Prostate gland (tissue), 2 donors: ENCODE measurements at regions not wholly inside any gene's neighbourhood (a gene's known extent, or its start where the extent isn't known, plus 50 kb on each side); places are given as distances from the start of the nearest gene placed in this dataset.

ENCODE experiments used
- POLR2A ChIP-seq: fragments of 450-650 bp; IDR thresholded peaks from one replicate; pipeline ENCODE4 v1.6.1; 2016; ENCODE audit warnings: antibody characterized with exemption, mild to moderate bottlenecking
- TF ChIP-seq, protein P1 (sequence below), 4 experiments: fragments of 200-600 bp in 2 of 4; fragments of 450-650 bp in 2 of 4; sonication (generic) in 2 of 4; IDR thresholded peaks; 1 replicate in 3 of 4; 2 replicates in 1 of 4; pipeline ENCODE4 v1.5.1; 2016 to 2019; ENCODE audit warnings: antibody characterized with exemption in 4 of 4, mild to moderate bottlenecking in 2 of 4, moderate library complexity in 2 of 4

DNA sequence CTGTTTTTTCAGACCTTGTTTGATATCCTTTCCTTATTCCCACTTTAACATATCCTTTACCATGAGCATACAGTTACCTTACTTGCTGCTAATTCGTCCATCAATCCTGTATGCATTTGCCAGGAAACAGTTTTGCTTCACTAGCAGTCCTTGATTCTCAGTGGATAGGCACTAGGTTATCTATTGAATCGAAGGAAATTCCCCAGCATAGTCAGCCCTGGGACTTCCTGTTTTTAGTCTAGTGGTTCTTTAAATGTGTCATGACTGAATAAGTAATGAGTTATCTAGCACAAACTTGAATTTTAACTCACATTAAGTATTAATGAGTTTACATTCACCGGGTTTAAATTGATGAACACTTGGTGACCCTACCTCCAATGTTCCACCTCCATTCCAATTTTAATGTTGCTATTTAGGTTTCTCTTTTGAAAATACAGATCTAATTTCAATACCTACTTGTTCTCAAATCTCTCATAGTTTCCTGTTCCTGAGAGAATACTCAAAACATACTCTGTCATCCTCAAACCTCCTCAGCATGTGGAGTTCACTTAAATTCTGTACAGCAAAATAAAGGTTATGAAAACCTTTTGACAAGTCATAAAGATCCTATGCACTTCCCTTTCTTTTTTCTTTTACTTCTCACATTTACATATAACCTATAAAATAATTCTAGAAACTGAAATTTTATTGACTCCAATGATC, 1375.1 kb upstream of the TENM4 start:
- TF ChIP-seq, protein P1, sequence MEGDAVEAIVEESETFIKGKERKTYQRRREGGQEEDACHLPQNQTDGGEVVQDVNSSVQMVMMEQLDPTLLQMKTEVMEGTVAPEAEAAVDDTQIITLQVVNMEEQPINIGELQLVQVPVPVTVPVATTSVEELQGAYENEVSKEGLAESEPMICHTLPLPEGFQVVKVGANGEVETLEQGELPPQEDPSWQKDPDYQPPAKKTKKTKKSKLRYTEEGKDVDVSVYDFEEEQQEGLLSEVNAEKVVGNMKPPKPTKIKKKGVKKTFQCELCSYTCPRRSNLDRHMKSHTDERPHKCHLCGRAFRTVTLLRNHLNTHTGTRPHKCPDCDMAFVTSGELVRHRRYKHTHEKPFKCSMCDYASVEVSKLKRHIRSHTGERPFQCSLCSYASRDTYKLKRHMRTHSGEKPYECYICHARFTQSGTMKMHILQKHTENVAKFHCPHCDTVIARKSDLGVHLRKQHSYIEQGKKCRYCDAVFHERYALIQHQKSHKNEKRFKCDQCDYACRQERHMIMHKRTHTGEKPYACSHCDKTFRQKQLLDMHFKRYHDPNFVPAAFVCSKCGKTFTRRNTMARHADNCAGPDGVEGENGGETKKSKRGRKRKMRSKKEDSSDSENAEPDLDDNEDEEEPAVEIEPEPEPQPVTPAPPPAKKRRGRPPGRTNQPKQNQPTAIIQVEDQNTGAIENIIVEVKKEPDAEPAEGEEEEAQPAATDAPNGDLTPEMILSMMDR (IDR thresholded peaks at IDR 0.05) = no peak
- TF ChIP-seq POLR2A = no peak
